HCT116 (cell line): ENCODE measurements at regions not wholly inside any gene's neighbourhood (a gene's known extent, or its start where the extent isn't known, plus 50 kb on each side); places are given as distances from the start of the nearest gene placed in this dataset.
"Not testable (repeated sequence)": the region's sequence is repeated elsewhere in the genome, so short reads cannot be mapped to it uniquely, and the experiment has no call there.

Experiments
- ATAC-seq: fragments of 200-7000 bp; cut with Tn5 transposase; 2 replicates; pipeline ENCODE4 v1.9.1; 2020; ENCODE audit warnings: mild to moderate bottlenecking, moderate library complexity
- BruUV-seq: library from RNA; stranded (reverse); fragments of 400-500 nt; replicated peaks from 2 replicates; lab custom pipeline; 2021; lab: Mats Ljungman, UMichigan
- CTCF ChIA-PET: fragments of 300-600 bp; sonication (Branson Sonifier 250); formaldehyde crosslinking; loops from one replicate; lab custom pipeline; 2021; ENCODE audit warnings: antibody characterized with exemption; lab: Charles Lee
- POLR2A ChIA-PET: fragments of 300-600, 350-600 bp; sonication (Branson Sonifier 250); formaldehyde crosslinking; loops from one replicate; lab custom pipeline; 2021; ENCODE audit warnings: antibody characterized with exemption; lab: Charles Lee
- RAD21 ChIA-PET, 2 experiments: fragments of 300-600 bp; sonication (Branson Sonifier 250); formaldehyde crosslinking; loops; one replicate each; lab custom pipeline; 2023; ENCODE audit warnings: low total read pairs in 2 of 2; ENCODE audit not compliant: uncharacterized antibody in 2 of 2, unreplicated experiment in 2 of 2, low non-redundant PET in 1 of 2; lab: Charles Lee
- DNase-seq: peaks from one replicate; pipeline ENCODE4 v3.0.0-alpha.2; 2010; ENCODE audit warnings: low read depth, low spot score
- H2AFZ ChIP-seq: fragments of 200-600 bp; shearing (Covaris generic), sonication (generic); 2 replicates; pipeline ENCODE4 v1.6.1; 2017; ENCODE audit warnings: low read depth, mixed run types, mixed read lengths, antibody characterized with exemption, low read length; ENCODE audit not compliant: poor library complexity, severe bottlenecking
- H3K27ac ChIP-seq: 2 replicates; pipeline ENCODE4 v1.5.1; 2012; ENCODE audit warnings: low read depth, low read length
- H3K27me3 ChIP-seq: fragments of 200-600 bp; sonication (generic); 2 replicates; pipeline ENCODE4 v1.6.1; 2016; ENCODE audit warnings: mixed run types, low read length, mixed read lengths; ENCODE audit not compliant: insufficient read depth
- H3K36me3 ChIP-seq, 2 experiments: fragments of 200-500 bp in 1 of 2; fragments of 200-600 bp in 1 of 2; sonication (Bioruptor generic) in 1 of 2; sonication (generic) in 1 of 2; 2 replicates each; pipeline versions ENCODE4 v1.5.1 to v1.6.1; 2014 to 2016; ENCODE audit warnings: low read length in 2 of 2, inconsistent platforms in 1 of 2, mixed read lengths in 1 of 2, mixed run types in 1 of 2; ENCODE audit not compliant: insufficient read depth in 2 of 2, control insufficient read depth in 1 of 2
- H3K4me1 ChIP-seq, 2 experiments: fragments of 200-600 bp in 1 of 2; sonication (generic) in 1 of 2; 2 replicates each; pipeline versions ENCODE4 v1.5.1 to v1.6.1; 2012 to 2017; ENCODE audit warnings: low read length in 2 of 2, inconsistent platforms in 1 of 2, mild to moderate bottlenecking in 1 of 2, mixed read lengths in 1 of 2, mixed run types in 1 of 2, moderate library complexity in 1 of 2; ENCODE audit not compliant: insufficient read depth in 2 of 2, control insufficient read depth in 1 of 2
- H3K4me2 ChIP-seq: fragments of 200-600 bp; sonication (generic); 2 replicates; pipeline ENCODE4 v1.6.1; 2017; ENCODE audit warnings: mixed run types, low read length, mixed read lengths
- H3K4me3 ChIP-seq, 2 experiments: fragments of 200-600 bp in 1 of 2; sonication (generic) in 1 of 2; replicated peaks in 1 of 2; 2 replicates each; pipeline ENCODE4 v1.5.1; 2011 to 2016; ENCODE audit warnings: low read length in 2 of 2, control low read depth in 1 of 2, low read depth in 1 of 2, mild to moderate bottlenecking in 1 of 2, mixed read lengths in 1 of 2, mixed run types in 1 of 2
- H3K79me2 ChIP-seq: fragments of 200-600 bp; sonication (generic); 2 replicates; pipeline ENCODE4 v1.6.1; 2017; ENCODE audit warnings: mild to moderate bottlenecking, mixed run types, low read length, moderate library complexity, mixed read lengths; ENCODE audit not compliant: insufficient read depth
- H3K9ac ChIP-seq: fragments of 200-600 bp; sonication (generic); 2 replicates; pipeline ENCODE4 v1.6.1; 2016; ENCODE audit warnings: low read length, mixed read lengths
- H3K9me2 ChIP-seq: fragments of 200-600 bp; sonication (generic), shearing (Covaris generic); 2 replicates; pipeline ENCODE4 v1.6.1; 2017; ENCODE audit warnings: mixed run types, mild to moderate bottlenecking, moderate library complexity; ENCODE audit not compliant: insufficient read depth
- H3K9me3 ChIP-seq, 2 experiments: fragments of 200-500 bp in 1 of 2; fragments of 200-600 bp in 1 of 2; sonication (Bioruptor generic) in 1 of 2; sonication (generic) in 1 of 2; 2 replicates each; pipeline ENCODE4 v1.6.1; 2014 to 2017; ENCODE audit warnings: low read length in 2 of 2, mixed read lengths in 2 of 2, inconsistent platforms in 1 of 2, low read depth in 1 of 2, mild to moderate bottlenecking in 1 of 2, mixed run types in 1 of 2, moderate library complexity in 1 of 2; ENCODE audit not compliant: control insufficient read depth in 1 of 2, insufficient read depth in 1 of 2
- H4K20me1 ChIP-seq: fragments of 200-600 bp; sonication (generic), shearing (Covaris generic); 2 replicates; pipeline ENCODE4 v1.6.1; 2017; ENCODE audit warnings: mixed run types, mild to moderate bottlenecking, moderate library complexity; ENCODE audit not compliant: insufficient read depth
- MAX ChIP-seq: IDR thresholded peaks from 2 replicates; pipeline ENCODE4 v1.6.1; 2012
- RAD21 ChIP-seq: IDR thresholded peaks from 2 replicates; pipeline ENCODE4 v1.6.1; 2012; ENCODE audit warnings: low read depth, mild to moderate bottlenecking
- intact Hi-C: fragments of 100-400 bp; cut with micrococcal nuclease; formaldehyde crosslinking; loops from 2 replicates; pipeline ENCODE4 v1.10.0; 2022

GRCh38 chr13:47875201-47875600, 125.9 kb downstream of the SUCLA2 start:
- RAD21 ChIA-PET: no interaction called here
- no peak for TF ChIP-seq MAX
- no peak for TF ChIP-seq RAD21
- CTCF ChIA-PET: no interaction called here
- Histone ChIP-seq H3K4me2 (no peak overlapping the region), H3K27ac (no peak overlapping the region), H4K20me1 (no peaks in the 10 kb centered on the region), H3K27me3 (no peaks in the 10 kb centered on the region), H3K9ac (no peak overlapping the region), H3K9me3 (peaks cover 0 to 7% of the 10 kb centered on the region in 2 experiments; a peak in 1 of 4 replicates), H2AFZ (no peak overlapping the region), H3K36me3 (no peaks in the 10 kb centered on the region), H3K9me2 (no peaks in the 10 kb centered on the region), H3K4me1 (no peaks in the 10 kb centered on the region), H3K79me2 (no peaks in the 10 kb centered on the region), H3K4me3 (no peak overlapping the region)
- BruUV-seq: no TSS peak
- no peak for DNase-seq
- POLR2A ChIA-PET: interaction anchor here (0.7 kb wide), 1 partner anchor 255 kb away, joined by 4 read pairs; no protein-coding TSS in a partner anchor
- no peak for ATAC-seq
- intact Hi-C loops: no loop called here

GRCh38 chr13:47873987-47874386, 127.1 kb downstream of the SUCLA2 start:
- ATAC-seq, BruUV-seq, H4K20me1 ChIP-seq, intact Hi-C loops, H3K4me1 ChIP-seq, CTCF ChIA-PET, H3K9ac ChIP-seq, H3K4me2 ChIP-seq, H3K27me3 ChIP-seq, POLR2A ChIA-PET, DNase-seq, H3K36me3 ChIP-seq, H3K27ac ChIP-seq, H3K9me2 ChIP-seq, H3K79me2 ChIP-seq, H3K9me3 ChIP-seq, H2AFZ ChIP-seq, RAD21 ChIA-PET, H3K4me3 ChIP-seq: not testable (repeated sequence)

- H3K27ac ChIP-seq, CTCF ChIA-PET, H3K4me2 ChIP-seq, H4K20me1 ChIP-seq, H2AFZ ChIP-seq, POLR2A ChIA-PET, DNase-seq, intact Hi-C loops, ATAC-seq, H3K27me3 ChIP-seq, H3K36me3 ChIP-seq, H3K9me2 ChIP-seq, H3K9me3 ChIP-seq, RAD21 ChIA-PET, H3K4me1 ChIP-seq, H3K4me3 ChIP-seq, BruUV-seq, H3K79me2 ChIP-seq, H3K9ac ChIP-seq: not testable (repeated sequence)
Measured at GRCh38 chr13:47873319-47873718, 127.8 kb downstream of the SUCLA2 start.
